Gastroesophageal sphincter (tissue), 4 donors: ENCODE measurements at regions not wholly inside any gene's neighbourhood (a gene's known extent, or its start where the extent isn't known, plus 50 kb on each side); places are given as distances from the start of the nearest gene placed in this dataset.

Experiments
- ATAC-seq: fragments of 150-250 bp; one replicate; pipeline ENCODE4 v1.9.1; 2016; ENCODE audit warnings: mild to moderate bottlenecking, moderate library complexity
- H3K27ac ChIP-seq, 4 donors: fragments of 200-600 bp; sonication (generic) in 3 of 4; 1 replicate in 3 of 4; 2 replicates in 1 of 4; pipeline ENCODE4 v1.5.1; 2016 to 2019
- H3K27me3 ChIP-seq: fragments of 200-600 bp; sonication (generic); one replicate; pipeline ENCODE4 v1.5.1; 2019
- H3K36me3 ChIP-seq, 2 donors: fragments of 200-600 bp; sonication (generic); one replicate each; pipeline ENCODE4 v1.5.1; 2019; ENCODE audit warnings: control low read depth in 1 of 2
- H3K4me1 ChIP-seq, 3 donors: fragments of 200-600 bp; sonication (generic); 1 replicate in 2 of 3; 2 replicates in 1 of 3; pipeline ENCODE4 v1.5.1; 2016 to 2019; ENCODE audit warnings: control low read depth in 2 of 3
- H3K4me3 ChIP-seq, 2 donors: fragments of 200-600 bp; sonication (generic); one replicate each; pipeline ENCODE4 v1.5.1; 2019; ENCODE audit warnings: mild to moderate bottlenecking in 1 of 2, moderate library complexity in 1 of 2
- H3K9me3 ChIP-seq, 3 donors: fragments of 200-600 bp; sonication (generic); one replicate each; pipeline ENCODE4 v1.5.1; 2017 to 2019; ENCODE audit warnings: control low read depth in 2 of 3
- CTCF ChIP-seq, 4 experiments: fragments of 200-600 bp in 2 of 4; fragments of 450-650 bp in 2 of 4; sonication (generic) in 1 of 4; IDR thresholded peaks; one replicate each; pipeline ENCODE4 v1.5.1; 2017 to 2019; ENCODE audit warnings: antibody characterized with exemption in 4 of 4, mild to moderate bottlenecking in 2 of 4, moderate library complexity in 2 of 4
- EP300 ChIP-seq: sonication (generic); formaldehyde crosslinking; IDR thresholded peaks from one replicate; pipeline ENCODE4 v1.6.1; 2017; ENCODE audit warnings: antibody characterized with exemption, mild to moderate bottlenecking
- POLR2A ChIP-seq, 2 donors: fragments of 450-650 bp; IDR thresholded peaks; one replicate each; pipeline ENCODE4 v1.6.1; 2017; ENCODE audit warnings: antibody characterized with exemption in 2 of 2, mild to moderate bottlenecking in 2 of 2, moderate library complexity in 1 of 2
- POLR2AphosphoS5 ChIP-seq: sonication (generic); formaldehyde crosslinking; IDR thresholded peaks from one replicate; pipeline ENCODE4 v1.6.1; 2017; ENCODE audit warnings: antibody characterized with exemption
- WGBS, 2 donors: methylation state at CpG; one replicate each; pipeline ENCODE4 v1.1.5; 2018; ENCODE audit warnings: low coverage in 1 of 2; 5-methylcytosine and 5-hydroxymethylcytosine counted together

GRCh38 chr2:4140281-4140970 is 437.1 kb downstream of the DCDC2C start:
- WGBS, 2 donors: 54 to 61% methylated on average over 4 to 6 of the region's 9 CpGs
- no peak overlapping the region for H3K27ac ChIP-seq
- no peaks in the 10 kb centered on the region for H3K9me3 ChIP-seq
- no peak overlapping the region for H3K4me3 ChIP-seq
- no peaks in the 10 kb centered on the region for H3K27me3 ChIP-seq
- no peaks in the 10 kb centered on the region for H3K36me3 ChIP-seq
- no peak for ATAC-seq
- no peak for TF ChIP-seq POLR2AphosphoS5
- no peak for TF ChIP-seq EP300
- no peak for TF ChIP-seq CTCF (IDR thresholded peaks at IDR 0.05)
- H3K4me1 ChIP-seq: no peaks in the 10 kb centered on the region

DNA sequence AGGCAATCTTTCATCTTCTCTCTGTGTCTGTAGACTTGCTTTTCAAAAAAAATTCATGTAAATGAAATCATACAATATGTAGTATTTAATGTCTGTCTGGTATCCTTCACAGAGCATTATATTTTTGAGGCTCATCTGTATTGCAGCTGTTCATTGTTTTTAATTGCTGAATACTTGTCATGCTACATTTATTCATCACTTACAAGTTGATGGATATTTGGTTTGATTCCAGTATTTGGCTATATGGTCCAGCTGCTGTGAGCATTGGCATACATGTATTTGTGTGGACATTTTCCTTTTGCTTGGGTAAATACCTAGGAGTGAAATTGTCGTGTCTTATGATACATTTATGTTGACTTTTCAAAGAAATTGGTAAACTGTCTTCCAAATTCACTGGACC is 441.4 kb downstream of the DCDC2C start:
- Histone ChIP-seq H3K27me3 (no peaks in the 10 kb centered on the region), H3K4me3 (no peak overlapping the region), H3K9me3 (peaks cover 0 to 11% (median 0%) of the 10 kb centered on the region in 3 donors), H3K4me1 (no peaks in the 10 kb centered on the region), H3K36me3 (no peaks in the 10 kb centered on the region), H3K27ac (no peak overlapping the region)
- no peak for ATAC-seq
- TF ChIP-seq POLR2A (IDR thresholded peaks at IDR 0.05): no peak
- TF ChIP-seq CTCF (IDR thresholded peaks at IDR 0.05): no peak
- 62 to 92% methylated on average over 1 of the region's 1 CpG for WGBS, 2 donors

- H3K27me3 ChIP-seq: no peaks in the 10 kb centered on the region
- no peak overlapping the region for H3K4me3 ChIP-seq
- no peak for TF ChIP-seq CTCF (IDR thresholded peaks at IDR 0.05)
- TF ChIP-seq POLR2A (IDR thresholded peaks at IDR 0.05): no peak
- no peak for TF ChIP-seq EP300
- no peak for TF ChIP-seq POLR2AphosphoS5
- 71 to 100% methylated on average over 1 to 2 of the region's 2 CpGs for WGBS, 2 donors
- no peak for ATAC-seq
- no peaks in the 10 kb centered on the region for H3K36me3 ChIP-seq
- H3K9me3 ChIP-seq: peaks cover 0 to 11% (median 0%) of the 10 kb centered on the region in 3 donors
- H3K4me1 ChIP-seq: no peaks in the 10 kb centered on the region
- H3K27ac ChIP-seq: no peak overlapping the region
Observed at GRCh38 chr2:4151521-4151920, 448.1 kb downstream of the DCDC2C start.

DNA sequence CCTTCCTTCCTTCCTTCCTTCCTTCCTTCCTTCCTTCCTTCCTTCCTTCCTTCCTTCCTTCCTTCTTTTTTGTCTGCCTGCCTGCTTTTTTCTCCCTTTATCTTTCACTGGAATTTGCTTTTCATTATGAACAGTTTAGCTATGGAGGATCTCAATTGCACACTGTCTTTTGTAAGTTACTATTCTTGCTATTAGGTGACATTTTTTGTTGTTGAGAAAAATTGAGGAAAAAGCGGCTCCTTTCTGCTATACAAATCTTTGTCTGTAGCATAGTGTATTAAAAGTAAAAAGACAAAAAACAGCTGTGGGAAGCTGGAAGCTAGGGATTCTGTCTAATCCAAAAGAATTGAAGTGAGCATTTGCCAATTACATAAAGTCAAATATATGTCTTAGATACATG is 448.7 kb downstream of the DCDC2C start:
- Histone ChIP-seq H3K27ac (no peak overlapping the region), H3K4me3 (no peak overlapping the region), H3K9me3 (peaks cover 0 to 11% (median 0%) of the 10 kb centered on the region in 3 donors), H3K27me3 (no peaks in the 10 kb centered on the region), H3K36me3 (no peaks in the 10 kb centered on the region), H3K4me1 (no peaks in the 10 kb centered on the region)
- no peak for TF ChIP-seq POLR2AphosphoS5
- no peak for TF ChIP-seq CTCF (IDR thresholded peaks at IDR 0.05)
- TF ChIP-seq POLR2A (IDR thresholded peaks at IDR 0.05): no peak
- no peak for TF ChIP-seq EP300
- WGBS, 2 donors: 33 to 36% methylated on average over 1 of the region's 1 CpG
- ATAC-seq: no peak

DNA sequence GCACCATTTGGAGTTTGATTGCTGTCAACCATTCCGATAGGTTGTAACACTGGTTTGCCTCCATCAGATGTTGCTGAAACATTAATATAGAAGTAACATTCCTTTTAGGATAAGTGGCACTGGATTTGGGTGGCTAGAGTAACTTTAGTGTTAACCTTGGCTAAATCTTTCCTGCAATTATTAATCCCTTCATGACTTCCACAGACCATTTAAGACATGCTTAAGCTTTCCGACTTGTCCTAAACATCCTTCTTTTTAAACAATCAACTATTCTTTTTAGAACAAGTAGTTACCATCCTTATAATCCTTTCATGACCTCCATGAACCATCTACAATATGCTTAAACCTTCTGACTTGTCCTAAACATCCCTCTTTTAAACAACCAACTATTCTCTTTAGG is 465.5 kb downstream of the DCDC2C start:
- Histone ChIP-seq H3K27me3 (no peaks in the 10 kb centered on the region), H3K9me3 (peaks cover 0 to 32% (median 0%) of the 10 kb centered on the region in 3 donors), H3K4me1 (no peaks in the 10 kb centered on the region), H3K4me3 (no peak overlapping the region), H3K36me3 (no peaks in the 10 kb centered on the region), H3K27ac (no peak overlapping the region)
- ATAC-seq: no peak
- TF ChIP-seq POLR2A (IDR thresholded peaks at IDR 0.05): no peak
- TF ChIP-seq POLR2AphosphoS5: no peak
- TF ChIP-seq EP300: no peak
- no peak for TF ChIP-seq CTCF (IDR thresholded peaks at IDR 0.05)
- WGBS, 2 donors: 75% methylated on average over 2 of the region's 2 CpGs; no CpG with 5 or more reads in 1 of the 2 donors
